A549 (cell line): ENCODE measurements at regions not wholly inside any gene's neighbourhood (a gene's known extent, or its start where the extent isn't known, plus 50 kb on each side); places are given as distances from the start of the nearest gene placed in this dataset.

Source experiments
- ATAC-seq, 2 experiments: fragments of 200-7000 bp in 1 of 2; fragments of >200 bp in 1 of 2; cut with Nextera tagmentation in 1 of 2; cut with Tn5 transposase in 1 of 2; 3 replicates each; pipeline versions ENCODE4 v1.8.0 to v1.9.1; 2018 to 2020; ENCODE audit warnings: mild to moderate bottlenecking in 1 of 2, moderate library complexity in 1 of 2
- CTCF ChIA-PET: fragments of 300-600 bp; sonication (Branson Sonifier 250); formaldehyde crosslinking; extraction: SDS; loops from one replicate; lab custom pipeline; 2021; ENCODE audit warnings: antibody characterized with exemption, inconsistent platforms; lab: Yijun Ruan, JAX
- POLR2A ChIA-PET: fragments of 350-600 bp; formaldehyde crosslinking; extraction: SDS; loops from one replicate; lab custom pipeline; 2021; ENCODE audit warnings: antibody characterized with exemption, inconsistent platforms; lab: Yijun Ruan, JAX
- DNase-seq, 2 experiments: peaks; one replicate each; pipeline versions ENCODE4 v3.0.0 to v3.0.0-alpha.2; 2011 to 2016; ENCODE audit warnings: low read depth in 1 of 2, low spot score in 1 of 2
- FAIRE-seq: peaks from 2 replicates; lab custom pipeline; 2011; peaks lifted over from hg19 to GRCh38; lab: Jason Lieb, UNC
- H3K27ac ChIP-seq, 2 experiments: fragments of >200 bp; sonication (Bioruptor Twin); formaldehyde crosslinking; 3 replicates each; pipeline ENCODE4 v1.5.1; 2016 to 2017
- H3K4me1 ChIP-seq: fragments of >200 bp; sonication (Bioruptor Twin); formaldehyde crosslinking; 3 replicates; pipeline ENCODE4 v1.6.1; 2016
- H3K4me2 ChIP-seq: fragments of >200 bp; sonication (Bioruptor Twin); formaldehyde crosslinking; 3 replicates; pipeline ENCODE4 v1.6.1; 2016
- H3K4me3 ChIP-seq: fragments of >200 bp; sonication (Bioruptor Twin); formaldehyde crosslinking; 3 replicates; pipeline ENCODE4 v1.5.1; 2016
- H3K9me3 ChIP-seq: fragments of >200 bp; sonication (Bioruptor Twin); formaldehyde crosslinking; 3 replicates; pipeline ENCODE4 v1.6.1; 2016
- BHLHE40 ChIP-seq: IDR thresholded peaks from 2 replicates; pipeline ENCODE4 v1.6.1; 2012; ENCODE audit warnings: low read depth, low read length, inconsistent platforms
- CBX8 ChIP-seq: fragments of 200-600 bp; sonication (generic); IDR thresholded peaks from 2 replicates; pipeline ENCODE4 v1.6.1; 2016
- CHD4 ChIP-seq: fragments of 200-600 bp; sonication (generic); IDR thresholded peaks from 2 replicates; pipeline ENCODE4 v1.6.1; 2016; ENCODE audit warnings: antibody characterized with exemption, mild to moderate bottlenecking, borderline replicate concordance
- E2F6 ChIP-seq: IDR thresholded peaks from 2 replicates; pipeline ENCODE4 v1.6.1; 2012; ENCODE audit warnings: low read depth, borderline replicate concordance
- FOSL2 ChIP-seq, 2 experiments: fragments of 450-650 bp in 1 of 2; fragments of >200 bp in 1 of 2; sonication (Bioruptor Twin) in 1 of 2; formaldehyde crosslinking; IDR thresholded peaks; 2 replicates each; pipeline versions ENCODE4 v1.5.0 to v1.6.1; 2016 to 2020; ENCODE audit warnings: mild to moderate bottlenecking in 1 of 2, moderate library complexity in 1 of 2
- FOXS1 ChIP-seq: fragments of 250-450 bp; sonication (Bioruptor Pico); IDR thresholded peaks from 2 replicates; pipeline ENCODE4 v1.5.0; 2020; ENCODE audit warnings: mild to moderate bottlenecking, moderate library complexity
- GATA3 ChIP-seq: IDR thresholded peaks from 2 replicates; pipeline ENCODE4 v1.6.1; 2012; ENCODE audit warnings: borderline replicate concordance
- HDAC2 ChIP-seq: fragments of 200-600 bp; sonication (generic); IDR thresholded peaks from 2 replicates; pipeline ENCODE4 v1.6.1; 2016
- HES2 ChIP-seq: fragments of >200 bp; sonication (Bioruptor Twin); formaldehyde crosslinking; IDR thresholded peaks from 2 replicates; pipeline ENCODE4 v1.6.1; 2016
- HOXA7 ChIP-seq: fragments of 250-450 bp; sonication (Bioruptor Pico); IDR thresholded peaks from 2 replicates; pipeline ENCODE4 v1.5.0; 2020; ENCODE audit warnings: mild to moderate bottlenecking, moderate library complexity
- HOXB13 ChIP-seq: fragments of 250-450 bp; sonication (Bioruptor Pico); IDR thresholded peaks from 2 replicates; pipeline ENCODE4 v1.5.0; 2020; ENCODE audit warnings: low read depth, mild to moderate bottlenecking, moderate library complexity
- JUNB ChIP-seq: fragments of >200 bp; sonication (Bioruptor Twin); formaldehyde crosslinking; IDR thresholded peaks from 2 replicates; pipeline ENCODE4 v1.6.1; 2016
- KDM5A ChIP-seq: fragments of 200-600 bp; sonication (generic); IDR thresholded peaks from 2 replicates; pipeline ENCODE4 v1.6.1; 2016; ENCODE audit warnings: antibody characterized with exemption, mild to moderate bottlenecking
- MAFK ChIP-seq: fragments of 450-650 bp; IDR thresholded peaks from 2 replicates; pipeline ENCODE4 v1.6.1; 2014; ENCODE audit not compliant: partially characterized antibody
- NPAS2 ChIP-seq: fragments of 250-450 bp; sonication (Bioruptor Pico); IDR thresholded peaks from 2 replicates; pipeline ENCODE4 v1.8.0; 2022; ENCODE audit warnings: mild to moderate bottlenecking, moderate library complexity, borderline replicate concordance
- POLR2AphosphoS2 ChIP-seq: conservative IDR thresholded peaks from 2 replicates; pipeline ENCODE4 v1.6.1; 2012; ENCODE audit warnings: low read length, improper control_type of control experiment, inconsistent platforms
- RARB ChIP-seq: fragments of 250-450 bp; sonication (Bioruptor Pico); IDR thresholded peaks from 2 replicates; pipeline ENCODE4 v1.8.0; 2021; ENCODE audit warnings: mild to moderate bottlenecking, moderate library complexity
- RCOR1 ChIP-seq: fragments of 150-350 bp; IDR thresholded peaks from 2 replicates; pipeline ENCODE4 v1.6.1; 2014; ENCODE audit warnings: antibody characterized with exemption, low read length, low read depth
- RFX5 ChIP-seq: fragments of 450-650 bp; IDR thresholded peaks from 2 replicates; pipeline ENCODE4 v1.7.1; 2014; ENCODE audit warnings: antibody characterized with exemption, mild to moderate bottlenecking, moderate library complexity
- SMC3 ChIP-seq: fragments of >200 bp; sonication (Bioruptor Twin); formaldehyde crosslinking; IDR thresholded peaks from 3 replicates; pipeline ENCODE4 v1.6.1; 2018; ENCODE audit warnings: inconsistent platforms
- ZFP36 ChIP-seq: fragments of 450-650 bp; IDR thresholded peaks from 2 replicates; pipeline ENCODE4 v1.6.1; 2014; ENCODE audit warnings: borderline replicate concordance; ENCODE audit not compliant: partially characterized antibody
- ZNF302 ChIP-seq: fragments of 250-450 bp; sonication (Bioruptor Pico); IDR thresholded peaks from 2 replicates; pipeline ENCODE4 v1.9.0; 2021; ENCODE audit warnings: inconsistent platforms, mild to moderate bottlenecking, moderate library complexity
- WGBS: methylation state at CpG from one replicate; pipeline ENCODE4 v1.1.6; 2017; ENCODE audit errors: missing lambda C conversion rate; 5-methylcytosine and 5-hydroxymethylcytosine counted together
- TF ChIP-seq, protein P1 (sequence below): fragments of >200 bp; sonication (Bioruptor Twin); formaldehyde crosslinking; IDR thresholded peaks from 3 replicates; pipeline ENCODE4 v1.6.1; 2016
- TF ChIP-seq, protein P2 (sequence below): IDR thresholded peaks from 2 replicates; pipeline ENCODE4 v1.6.1; 2012

DNA sequence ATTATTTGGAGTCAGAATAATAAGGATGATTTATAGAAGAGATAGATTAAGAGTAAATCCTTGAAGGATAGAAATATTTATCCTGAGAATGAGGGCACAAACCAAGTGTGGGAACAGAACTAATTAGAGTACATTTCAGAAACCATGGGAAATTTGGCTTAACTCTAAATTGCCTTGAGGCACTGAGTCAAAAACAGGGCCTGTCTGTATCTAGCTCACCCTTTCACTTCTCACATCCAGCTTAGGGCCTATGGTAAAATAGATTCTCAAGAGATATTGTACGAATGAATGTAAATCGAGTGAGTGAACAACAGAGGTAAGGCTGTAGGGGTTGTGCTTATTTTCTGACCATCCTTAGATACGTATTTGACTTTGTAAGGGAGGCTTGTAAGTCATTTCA lies 586.1 kb upstream of the DPPA4 start:
- POLR2A ChIA-PET: no interaction called here
- 90% methylated on average over 3 of the region's 3 CpGs for WGBS
- ATAC-seq (no peak), FAIRE-seq (no peak), DNase-seq (no peak)
- Histone ChIP-seq H3K27ac (peak overlapping the region in 1 of 2 experiments; percentile 71; a peak in 3 of 6 replicates), H3K4me1 (peaks cover 51% of the 10 kb centered on the region), H3K4me2 (no peak overlapping the region), H3K4me3 (no peak overlapping the region), H3K9me3 (no peaks in the 10 kb centered on the region)
- CTCF ChIA-PET: interaction anchor here (0.9 kb wide), 1 partner anchor 1415 kb away, joined by 3 read pairs; no protein-coding TSS in a partner anchor
- no peak for TF ChIP-seq HES2
- TF ChIP-seq, all 56 proteins: peak for 0

GRCh38 chr3:109924196-109924595 lies 586.9 kb upstream of the DPPA4 start:
- H3K4me2 ChIP-seq: 0 out of 3 replicates have a peak overlapping the region, but pooled peaks have one; percentile 11
- no peak overlapping the region for H3K4me3 ChIP-seq
- ChIA-PET POLR2A (no interaction called here), CTCF (interaction anchor here (0.9 kb wide), 1 partner anchor 1414 kb away, joined by 3 read pairs; no protein-coding TSS in a partner anchor)
- FAIRE-seq: no peak
- H3K27ac ChIP-seq: peak overlapping the region; percentile 7 to 71; a peak in 4 of 6 replicates
- no peak for DNase-seq
- TF ChIP-seq HOXA7 (CRISPR knock-in tag) (no peak), SMC3 (no peak), FOSL2 (IDR thresholded peaks at IDR 0.05) (no peak), FOSL2 (CRISPR knock-in tag; IDR thresholded peaks at IDR 0.05) (no peak), CBX8 (no peak), E2F6 (no peak), HOXB13 (CRISPR knock-in tag) (no peak), BHLHE40 (no peak), RCOR1 (no peak), CHD4 (no peak), POLR2AphosphoS2 (no peak), RFX5 (no peak), GATA3 (no peak), NPAS2 (CRISPR knock-in tag) (no peak)
- TF ChIP-seq, protein P1, sequence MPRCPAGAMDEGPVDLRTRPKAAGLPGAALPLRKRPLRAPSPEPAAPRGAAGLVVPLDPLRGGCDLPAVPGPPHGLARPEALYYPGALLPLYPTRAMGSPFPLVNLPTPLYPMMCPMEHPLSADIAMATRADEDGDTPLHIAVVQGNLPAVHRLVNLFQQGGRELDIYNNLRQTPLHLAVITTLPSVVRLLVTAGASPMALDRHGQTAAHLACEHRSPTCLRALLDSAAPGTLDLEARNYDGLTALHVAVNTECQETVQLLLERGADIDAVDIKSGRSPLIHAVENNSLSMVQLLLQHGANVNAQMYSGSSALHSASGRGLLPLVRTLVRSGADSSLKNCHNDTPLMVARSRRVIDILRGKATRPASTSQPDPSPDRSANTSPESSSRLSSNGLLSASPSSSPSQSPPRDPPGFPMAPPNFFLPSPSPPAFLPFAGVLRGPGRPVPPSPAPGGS: no peak
- TF ChIP-seq, all 56 proteins: peak for 0
- Histone ChIP-seq H3K4me1 (peaks cover 49% of the 10 kb centered on the region), H3K9me3 (no peaks in the 10 kb centered on the region)
- no peak for ATAC-seq

GRCh38 chr3:109926376-109926775 lies 589.0 kb upstream of the DPPA4 start:
- H3K27ac ChIP-seq: peak overlapping the region; percentile 76 to 91; a peak in 5 of 6 replicates
- peak overlapping the region; percentile 56 for H3K4me2 ChIP-seq
- H3K9me3 ChIP-seq: no peaks in the 10 kb centered on the region
- H3K4me1 ChIP-seq: peaks cover 57% of the 10 kb centered on the region
- H3K4me3 ChIP-seq: no peak overlapping the region
- ChIA-PET CTCF (no interaction called here), POLR2A (no interaction called here)
- ATAC-seq (no peak), DNase-seq (no peak), FAIRE-seq (peak; percentile 92)
- TF ChIP-seq FOXS1 (CRISPR knock-in tag) (no peak), ZNF302 (CRISPR knock-in tag) (no peak), RFX5 (no peak), NPAS2 (CRISPR knock-in tag) (no peak), HDAC2 (no peak), KDM5A (no peak), MAFK (no peak), ZFP36 (no peak), JUNB (no peak), HOXB13 (CRISPR knock-in tag) (no peak), RARB (CRISPR knock-in tag) (no peak)
- TF ChIP-seq, protein P1: no peak
- TF ChIP-seq, protein P2, sequence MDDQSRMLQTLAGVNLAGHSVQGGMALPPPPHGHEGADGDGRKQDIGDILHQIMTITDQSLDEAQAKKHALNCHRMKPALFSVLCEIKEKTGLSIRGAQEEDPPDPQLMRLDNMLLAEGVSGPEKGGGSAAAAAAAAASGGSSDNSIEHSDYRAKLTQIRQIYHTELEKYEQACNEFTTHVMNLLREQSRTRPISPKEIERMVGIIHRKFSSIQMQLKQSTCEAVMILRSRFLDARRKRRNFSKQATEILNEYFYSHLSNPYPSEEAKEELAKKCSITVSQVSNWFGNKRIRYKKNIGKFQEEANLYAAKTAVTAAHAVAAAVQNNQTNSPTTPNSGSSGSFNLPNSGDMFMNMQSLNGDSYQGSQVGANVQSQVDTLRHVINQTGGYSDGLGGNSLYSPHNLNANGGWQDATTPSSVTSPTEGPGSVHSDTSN: no peak
- 90% methylated on average over 8 of the region's 8 CpGs for WGBS
